GM23248 (cell line): ENCODE measurements at regions not wholly inside any gene's neighbourhood (a gene's known extent, or its start where the extent isn't known, plus 50 kb on each side); places are given as distances from the start of the nearest gene placed in this dataset.

ENCODE experiments used
- EZH2 ChIP-seq: fragments of 200-600 bp; sonication (generic); IDR thresholded peaks from 2 replicates; pipeline ENCODE4 v1.6.1; 2018; ENCODE audit warnings: antibody characterized with exemption, mild to moderate bottlenecking; ENCODE audit not compliant: insufficient read depth, poor library complexity, severe bottlenecking
- EZH2phosphoT487 ChIP-seq: fragments of 200-600 bp; sonication (generic); IDR thresholded peaks from 2 replicates; pipeline ENCODE4 v1.6.1; 2018; ENCODE audit warnings: antibody characterized with exemption, moderate library complexity, mild to moderate bottlenecking, low read depth; ENCODE audit not compliant: insufficient read depth

DNA sequence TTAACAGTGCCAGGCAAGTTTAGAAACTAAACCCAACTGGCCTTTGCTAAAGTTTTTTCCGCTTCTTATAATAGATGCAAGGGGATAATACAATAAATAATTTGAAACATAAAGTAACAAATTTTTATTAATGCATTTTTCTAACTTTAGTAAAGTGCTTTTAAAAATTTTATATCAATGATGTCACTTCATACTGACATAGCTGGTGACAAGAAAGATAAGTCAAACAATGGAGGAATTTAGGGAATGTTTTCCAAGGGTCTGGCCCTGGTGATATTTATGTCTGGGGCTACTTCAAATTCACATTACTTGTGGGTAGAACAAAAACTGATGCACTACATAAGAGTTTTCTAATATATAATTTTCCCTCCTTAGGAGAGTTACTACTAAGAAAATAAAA, 61.2 kb upstream of the CBLN2 start:
- no peak for TF ChIP-seq EZH2phosphoT487
- no peak for TF ChIP-seq EZH2
